GM12878 (cell line): ENCODE measurements at regions not wholly inside any gene's neighbourhood (a gene's known extent, or its start where the extent isn't known, plus 50 kb on each side); places are given as distances from the start of the nearest gene placed in this dataset.

Source experiments
- ATAC-seq: fragments of 200-7000 bp; cut with Tn5 transposase; 3 replicates; pipeline ENCODE4 v1.9.1; 2020; ENCODE audit warnings: mild to moderate bottlenecking, moderate library complexity
- BruUV-seq: library from RNA; stranded (reverse); fragments of 400-500 nt; replicated peaks from 2 replicates; lab custom pipeline; 2021; lab: Mats Ljungman, UMichigan
- CTCF ChIA-PET: fragments of 300-600 bp; sonication (Branson Sonifier 250); formaldehyde crosslinking; extraction: SDS; loops from one replicate; lab custom pipeline; 2021; ENCODE audit warnings: inconsistent platforms; lab: Yijun Ruan, JAX
- POLR2A ChIA-PET: fragments of 350-600 bp; formaldehyde crosslinking; extraction: SDS; loops from one replicate; lab custom pipeline; 2021; ENCODE audit warnings: inconsistent platforms; lab: Charles Lee
- RAD21 ChIA-PET: fragments of 300-600 bp; sonication (Branson Sonifier 250); formaldehyde crosslinking; loops from one replicate; lab custom pipeline; 2023; ENCODE audit warnings: antibody characterized with exemption; ENCODE audit not compliant: unreplicated experiment; lab: Charles Lee
- SMC1A ChIA-PET: fragments of 300-600 bp; sonication (Branson Sonifier 250); formaldehyde crosslinking; loops from one replicate; lab custom pipeline; 2023; ENCODE audit not compliant: unreplicated experiment, uncharacterized antibody; lab: Charles Lee
- DNase-seq: peaks from one replicate; pipeline ENCODE4 v3.0.0-alpha.2; 2011; ENCODE audit warnings: low read depth, low spot score
- FAIRE-seq: peaks from 3 replicates; lab custom pipeline; 2011; peaks lifted over from hg19 to GRCh38; lab: Jason Lieb, UNC
- H2AFZ ChIP-seq: 2 replicates; pipeline ENCODE4 v1.6.0; 2011; ENCODE audit warnings: low read depth, low read length, control low read depth; ENCODE audit not compliant: control insufficient read depth
- H3K27ac ChIP-seq: 2 replicates; pipeline ENCODE4 v1.5.1; 2011; ENCODE audit warnings: control low read depth; ENCODE audit not compliant: control insufficient read depth, insufficient read depth
- H3K27me3 ChIP-seq, 2 experiments: replicated peaks in 1 of 2; 2 replicates each; pipeline versions ENCODE4 v1.6.0 to v1.6.1; 2011; ENCODE audit warnings: low read length in 1 of 2; ENCODE audit not compliant: control insufficient read depth in 2 of 2, insufficient read depth in 2 of 2
- H3K36me3 ChIP-seq, 2 experiments: 2 replicates each; pipeline ENCODE4 v1.5.1; 2011; ENCODE audit warnings: low read length in 1 of 2; ENCODE audit not compliant: control insufficient read depth in 2 of 2, insufficient read depth in 2 of 2
- H3K4me1 ChIP-seq: 2 replicates; pipeline ENCODE4 v1.6.1; 2011; ENCODE audit warnings: mild to moderate bottlenecking, low read length, moderate library complexity, mixed read lengths; ENCODE audit not compliant: control insufficient read depth, insufficient read depth
- H3K4me2 ChIP-seq: 2 replicates; pipeline ENCODE4 v1.6.0; 2011; ENCODE audit warnings: control low read depth; ENCODE audit not compliant: control insufficient read depth, insufficient read depth
- H3K4me3 ChIP-seq: fragments of 200-600 bp; sonication (generic); 2 replicates; pipeline ENCODE4 v1.5.1; 2016
- H3K79me2 ChIP-seq: 2 replicates; pipeline ENCODE4 v1.6.0; 2011; ENCODE audit warnings: low read length; ENCODE audit not compliant: control insufficient read depth, insufficient read depth
- H3K9ac ChIP-seq: 2 replicates; pipeline ENCODE4 v1.8.0; 2011; ENCODE audit warnings: low read length, control low read depth, mixed read lengths; ENCODE audit not compliant: control insufficient read depth, insufficient read depth
- H3K9me3 ChIP-seq: replicated peaks from 3 replicates; pipeline ENCODE4 v1.5.1; 2011; ENCODE audit warnings: mild to moderate bottlenecking, low read length; ENCODE audit not compliant: control insufficient read depth, insufficient read depth
- H4K20me1 ChIP-seq: 2 replicates; pipeline ENCODE4 v1.6.0; 2011; ENCODE audit not compliant: control insufficient read depth, insufficient read depth
- CBX3 ChIP-seq: fragments of 200-600 bp; sonication (generic); IDR thresholded peaks from 2 replicates; pipeline ENCODE4 v1.6.1; 2016; ENCODE audit warnings: low read depth, borderline replicate concordance
- CBX5 ChIP-seq: sonication (generic); IDR thresholded peaks from 2 replicates; pipeline ENCODE4 v1.6.1; 2016; ENCODE audit warnings: low read depth, moderate library complexity, mild to moderate bottlenecking, inconsistent platforms
- KDM1A ChIP-seq: fragments of 200-600 bp; sonication (generic); IDR thresholded peaks from 2 replicates; pipeline ENCODE4 v1.6.1; 2016; ENCODE audit warnings: borderline replicate concordance
- MEF2A ChIP-seq: IDR thresholded peaks from 2 replicates; pipeline ENCODE4 v1.6.1; 2011; ENCODE audit warnings: low read depth, mild to moderate bottlenecking, low read length, moderate library complexity; ENCODE audit not compliant: insufficient read depth
- RUNX3 ChIP-seq: IDR thresholded peaks from 2 replicates; pipeline ENCODE4 v1.6.1; 2012; ENCODE audit warnings: low read length, inconsistent platforms
- SMAD1 ChIP-seq: fragments of 450-650 bp; IDR thresholded peaks from 2 replicates; pipeline ENCODE4 v1.6.1; 2018; ENCODE audit warnings: mild to moderate bottlenecking, low read depth; ENCODE audit not compliant: partially characterized antibody
- WRNIP1 ChIP-seq: IDR thresholded peaks from 2 replicates; pipeline ENCODE4 v1.6.1; 2011; ENCODE audit warnings: low read depth, low read length, improper control_type of control experiment, borderline replicate concordance
- WGBS: methylation state at CpG from one replicate; pipeline ENCODE4 v1.1.6; 2016; ENCODE audit warnings: low lambda C conversion rate; ENCODE audit not compliant: insufficient replicate concordance, insufficient coverage; ENCODE audit errors: missing lambda C conversion rate; 5-methylcytosine and 5-hydroxymethylcytosine counted together
- in situ Hi-C: fragments of 300-500 bp; cut with MboI; formaldehyde crosslinking; loops from 9 replicates; pipeline ENCODE4 v1.14.3; 2018; ENCODE audit warnings: mixed read lengths
- intact Hi-C: fragments of 100-400 bp; cut with micrococcal nuclease; formaldehyde crosslinking; loops from one replicate; pipeline ENCODE4 v1.14.2; 2022; ENCODE audit not compliant: unreplicated experiment
- TF ChIP-seq, protein P1 (sequence below): fragments of 450-650 bp; IDR thresholded peaks from 2 replicates; pipeline ENCODE4 v1.6.1; 2017; ENCODE audit warnings: mild to moderate bottlenecking, low read depth, inconsistent platforms; ENCODE audit not compliant: poor library complexity, severe bottlenecking
- TF ChIP-seq, protein P2 (sequence below): fragments of 450-650 bp; IDR thresholded peaks from 2 replicates; pipeline ENCODE4 v1.6.1; 2016; ENCODE audit warnings: mild to moderate bottlenecking
- TF ChIP-seq, protein P3 (sequence below): fragments of 450-650 bp; IDR thresholded peaks from 2 replicates; pipeline ENCODE4 v1.6.1; 2017; ENCODE audit warnings: antibody characterized with exemption, mild to moderate bottlenecking, moderate library complexity

DNA sequence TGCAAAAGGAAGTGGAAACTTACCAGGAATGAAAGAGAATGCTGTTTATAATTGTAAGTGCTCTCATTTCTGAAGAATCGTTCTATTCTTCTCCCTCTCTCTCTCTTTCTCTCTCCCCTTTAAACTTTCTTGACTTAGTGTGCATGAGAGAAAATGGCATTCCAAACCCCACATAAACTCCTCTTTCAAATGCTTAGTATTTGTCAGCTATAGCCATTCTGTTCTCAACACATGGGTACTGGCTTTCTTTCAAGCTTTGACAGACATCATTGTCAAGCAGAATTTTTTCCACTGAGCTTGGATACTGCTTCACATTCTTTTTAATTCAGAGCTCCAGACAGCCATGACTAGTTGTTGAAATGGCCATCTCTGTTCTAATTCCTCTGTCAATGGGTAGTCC lies 51.1 kb upstream of the PREP start:
- no peaks in the 10 kb centered on the region for H3K27me3 ChIP-seq
- H3K27ac ChIP-seq = peak overlapping the region; percentile 35; the same call in 1 of the 2 replicates
- peak overlapping the region; percentile 2; the same call in 1 of the 2 replicates for H3K9ac ChIP-seq
- ATAC-seq (no peak), FAIRE-seq (no peak), DNase-seq (no peak)
- H3K79me2 ChIP-seq = no peaks in the 10 kb centered on the region
- peaks cover 19% of the 10 kb centered on the region for H3K4me1 ChIP-seq
- H3K36me3 ChIP-seq = no peaks in the 10 kb centered on the region
- in situ Hi-C loops = loop anchor here (25.0 kb wide), 1 partner anchor 1058 kb away; no protein-coding TSS in a partner anchor
- ChIA-PET SMC1A (interaction anchor here (0.7 to 10.8 kb wide), 28 partner anchors 9 to 819 kb away, joined by 3 to 90 read pairs (median 6); partner anchors contain the start of gene PRDM1), POLR2A (interaction anchor here (0.6 to 3.2 kb wide), 20 partner anchors 9 to 872 kb away, joined by 3 to 41 read pairs (median 4); partner anchors contain the start of gene PRDM1), CTCF (interaction anchor here (0.9 to 10.6 kb wide), 16 partner anchors 9 to 847 kb away, joined by 3 to 95 read pairs (median 4); partner anchors contain the start of gene PRDM1), RAD21 (interaction anchor here (0.8 to 9.4 kb wide), 25 partner anchors 10 to 1066 kb away, joined by 3 to 184 read pairs (median 5); no protein-coding TSS in a partner anchor)
- 0% methylated on average over 1 of the region's 1 CpG for WGBS
- peak overlapping the region; percentile 47; the same call in 1 of the 2 replicates for H3K4me2 ChIP-seq
- H3K4me3 ChIP-seq = no peak overlapping the region
- intact Hi-C loops = no loop called here
- no peaks in the 10 kb centered on the region for H4K20me1 ChIP-seq
- peak overlapping the region; percentile 87 for H2AFZ ChIP-seq
- peaks cover 7% of the 10 kb centered on the region for H3K9me3 ChIP-seq
- BruUV-seq = no TSS peak
- TF ChIP-seq, protein P1, sequence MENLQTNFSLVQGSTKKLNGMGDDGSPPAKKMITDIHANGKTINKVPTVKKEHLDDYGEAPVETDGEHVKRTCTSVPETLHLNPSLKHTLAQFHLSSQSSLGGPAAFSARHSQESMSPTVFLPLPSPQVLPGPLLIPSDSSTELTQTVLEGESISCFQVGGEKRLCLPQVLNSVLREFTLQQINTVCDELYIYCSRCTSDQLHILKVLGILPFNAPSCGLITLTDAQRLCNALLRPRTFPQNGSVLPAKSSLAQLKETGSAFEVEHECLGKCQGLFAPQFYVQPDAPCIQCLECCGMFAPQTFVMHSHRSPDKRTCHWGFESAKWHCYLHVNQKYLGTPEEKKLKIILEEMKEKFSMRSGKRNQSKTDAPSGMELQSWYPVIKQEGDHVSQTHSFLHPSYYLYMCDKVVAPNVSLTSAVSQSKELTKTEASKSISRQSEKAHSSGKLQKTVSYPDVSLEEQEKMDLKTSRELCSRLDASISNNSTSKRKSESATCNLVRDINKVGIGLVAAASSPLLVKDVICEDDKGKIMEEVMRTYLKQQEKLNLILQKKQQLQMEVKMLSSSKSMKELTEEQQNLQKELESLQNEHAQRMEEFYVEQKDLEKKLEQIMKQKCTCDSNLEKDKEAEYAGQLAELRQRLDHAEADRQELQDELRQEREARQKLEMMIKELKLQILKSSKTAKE = no peak
- TF ChIP-seq KDM1A (no peak), SMAD1 (no peak), WRNIP1 (no peak), CBX5 (no peak), RUNX3 (no peak), CBX3 (no peak), MEF2A (no peak)
- TF ChIP-seq, protein P2, sequence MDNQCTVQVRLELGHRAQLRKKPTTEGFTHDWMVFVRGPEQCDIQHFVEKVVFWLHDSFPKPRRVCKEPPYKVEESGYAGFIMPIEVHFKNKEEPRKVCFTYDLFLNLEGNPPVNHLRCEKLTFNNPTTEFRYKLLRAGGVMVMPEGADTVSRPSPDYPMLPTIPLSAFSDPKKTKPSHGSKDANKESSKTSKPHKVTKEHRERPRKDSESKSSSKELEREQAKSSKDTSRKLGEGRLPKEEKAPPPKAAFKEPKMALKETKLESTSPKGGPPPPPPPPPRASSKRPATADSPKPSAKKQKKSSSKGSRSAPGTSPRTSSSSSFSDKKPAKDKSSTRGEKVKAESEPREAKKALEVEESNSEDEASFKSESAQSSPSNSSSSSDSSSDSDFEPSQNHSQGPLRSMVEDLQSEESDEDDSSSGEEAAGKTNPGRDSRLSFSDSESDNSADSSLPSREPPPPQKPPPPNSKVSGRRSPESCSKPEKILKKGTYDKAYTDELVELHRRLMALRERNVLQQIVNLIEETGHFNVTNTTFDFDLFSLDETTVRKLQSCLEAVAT = peak; percentile 93
- TF ChIP-seq, protein P3, sequence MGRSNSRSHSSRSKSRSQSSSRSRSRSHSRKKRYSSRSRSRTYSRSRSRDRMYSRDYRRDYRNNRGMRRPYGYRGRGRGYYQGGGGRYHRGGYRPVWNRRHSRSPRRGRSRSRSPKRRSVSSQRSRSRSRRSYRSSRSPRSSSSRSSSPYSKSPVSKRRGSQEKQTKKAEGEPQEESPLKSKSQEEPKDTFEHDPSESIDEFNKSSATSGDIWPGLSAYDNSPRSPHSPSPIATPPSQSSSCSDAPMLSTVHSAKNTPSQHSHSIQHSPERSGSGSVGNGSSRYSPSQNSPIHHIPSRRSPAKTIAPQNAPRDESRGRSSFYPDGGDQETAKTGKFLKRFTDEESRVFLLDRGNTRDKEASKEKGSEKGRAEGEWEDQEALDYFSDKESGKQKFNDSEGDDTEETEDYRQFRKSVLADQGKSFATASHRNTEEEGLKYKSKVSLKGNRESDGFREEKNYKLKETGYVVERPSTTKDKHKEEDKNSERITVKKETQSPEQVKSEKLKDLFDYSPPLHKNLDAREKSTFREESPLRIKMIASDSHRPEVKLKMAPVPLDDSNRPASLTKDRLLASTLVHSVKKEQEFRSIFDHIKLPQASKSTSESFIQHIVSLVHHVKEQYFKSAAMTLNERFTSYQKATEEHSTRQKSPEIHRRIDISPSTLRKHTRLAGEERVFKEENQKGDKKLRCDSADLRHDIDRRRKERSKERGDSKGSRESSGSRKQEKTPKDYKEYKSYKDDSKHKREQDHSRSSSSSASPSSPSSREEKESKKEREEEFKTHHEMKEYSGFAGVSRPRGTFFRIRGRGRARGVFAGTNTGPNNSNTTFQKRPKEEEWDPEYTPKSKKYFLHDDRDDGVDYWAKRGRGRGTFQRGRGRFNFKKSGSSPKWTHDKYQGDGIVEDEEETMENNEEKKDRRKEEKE = 0 out of 2 replicates have a peak, but pooled peaks have one; percentile 60
